Neuronal stem cell (in vitro differentiated cells): ENCODE measurements at regions not wholly inside any gene's neighbourhood (a gene's known extent, or its start where the extent isn't known, plus 50 kb on each side); places are given as distances from the start of the nearest gene placed in this dataset.

Experiments
- DNase-seq: peaks from one replicate; pipeline ENCODE4 v3.0.0-alpha.2; 2013; ENCODE audit warnings: low spot score
- H2AFZ ChIP-seq: one replicate; pipeline ENCODE4 v1.6.1; 2013; ENCODE audit warnings: mild to moderate bottlenecking, low read length, inconsistent platforms
- H2AK5ac ChIP-seq: 2 replicates; pipeline ENCODE4 v1.6.1; 2013; ENCODE audit warnings: low read depth, mild to moderate bottlenecking, inconsistent platforms, low read length, moderate library complexity, mixed read lengths
- H2BK120ac ChIP-seq: 2 replicates; pipeline ENCODE4 v1.6.1; 2013; ENCODE audit warnings: low read depth, mild to moderate bottlenecking, inconsistent platforms, low read length, moderate library complexity, mixed read lengths
- H2BK12ac ChIP-seq: one replicate; pipeline ENCODE4 v1.6.1; 2013; ENCODE audit warnings: low read length, inconsistent platforms
- H2BK15ac ChIP-seq: 2 replicates; pipeline ENCODE4 v1.6.1; 2013; ENCODE audit warnings: mild to moderate bottlenecking, low read length, inconsistent platforms, mixed read lengths
- H2BK5ac ChIP-seq: one replicate; pipeline ENCODE4 v1.6.1; 2013; ENCODE audit warnings: inconsistent platforms, mild to moderate bottlenecking, low read length, moderate library complexity
- H3K14ac ChIP-seq: one replicate; pipeline ENCODE4 v1.6.1; 2013; ENCODE audit warnings: low read length, inconsistent platforms
- H3K18ac ChIP-seq: 2 replicates; pipeline ENCODE4 v1.6.1; 2013; ENCODE audit warnings: low read length, inconsistent platforms
- H3K23ac ChIP-seq: 2 replicates; pipeline ENCODE4 v1.6.1; 2013; ENCODE audit warnings: low read depth, mild to moderate bottlenecking, mixed read lengths, low read length, inconsistent platforms; ENCODE audit not compliant: poor library complexity
- H3K27ac ChIP-seq: replicated peaks from 3 replicates; pipeline ENCODE4 v1.5.1; 2013; ENCODE audit warnings: low read length, inconsistent platforms
- H3K27me3 ChIP-seq, 3 experiments: 2 replicates each; pipeline ENCODE4 v1.6.1; 2013; ENCODE audit warnings: low read length in 3 of 3, mild to moderate bottlenecking in 2 of 3, inconsistent platforms in 1 of 3, low read depth in 1 of 3, mixed read lengths in 1 of 3, moderate library complexity in 1 of 3; ENCODE audit not compliant: control insufficient read depth in 3 of 3, insufficient read depth in 3 of 3
- H3K36me3 ChIP-seq, 2 donors: replicated peaks in 1 of 2; 2 replicates each; pipeline ENCODE4 v1.6.1; 2013; ENCODE audit warnings: low read length in 2 of 2; ENCODE audit not compliant: control insufficient read depth in 2 of 2, insufficient read depth in 2 of 2
- H3K4ac ChIP-seq: 2 replicates; pipeline ENCODE4 v1.6.1; 2013; ENCODE audit warnings: inconsistent platforms, mild to moderate bottlenecking, low read length, moderate library complexity
- H3K4me1 ChIP-seq, 2 donors: 1 replicate in 1 of 2; 2 replicates in 1 of 2; pipeline ENCODE4 v1.6.1; 2013; ENCODE audit warnings: low read length in 2 of 2, low read depth in 1 of 2; ENCODE audit not compliant: control insufficient read depth in 2 of 2, insufficient read depth in 1 of 2
- H3K4me2 ChIP-seq: one replicate; pipeline ENCODE4 v1.6.1; 2013; ENCODE audit warnings: mild to moderate bottlenecking, low read length, inconsistent platforms; ENCODE audit not compliant: insufficient read depth, poor library complexity, severe bottlenecking
- H3K4me3 ChIP-seq, 2 donors: 2 replicates each; pipeline ENCODE4 v1.5.1; 2013; ENCODE audit warnings: low read length in 2 of 2, mild to moderate bottlenecking in 2 of 2, inconsistent platforms in 1 of 2, moderate library complexity in 1 of 2
- H3K79me1 ChIP-seq: one replicate; pipeline ENCODE4 v1.6.1; 2013; ENCODE audit warnings: low read depth, mild to moderate bottlenecking, inconsistent platforms, low read length, moderate library complexity
- H3K9ac ChIP-seq: one replicate; pipeline ENCODE4 v1.6.1; 2013; ENCODE audit warnings: mild to moderate bottlenecking, low read depth, low read length, inconsistent platforms; ENCODE audit not compliant: poor library complexity
- H3K9me3 ChIP-seq, 2 donors: replicated peaks in 1 of 2; 2 replicates each; pipeline versions ENCODE3 to v1.6.1; 2013; ENCODE audit warnings: low read length in 2 of 2, mild to moderate bottlenecking in 2 of 2, inconsistent platforms in 1 of 2, low read depth in 1 of 2, mixed read lengths in 1 of 2, moderate library complexity in 1 of 2; ENCODE audit not compliant: control insufficient read depth in 2 of 2, insufficient read depth in 1 of 2
- H4K8ac ChIP-seq: one replicate; pipeline ENCODE4 v1.6.1; 2013; ENCODE audit warnings: low read depth, mild to moderate bottlenecking, inconsistent platforms, low read length, moderate library complexity
- H4K91ac ChIP-seq: one replicate; pipeline ENCODE4 v1.6.1; 2013; ENCODE audit warnings: low read length, low read depth, mild to moderate bottlenecking, inconsistent platforms; ENCODE audit not compliant: poor library complexity
- WGBS, 2 donors: extraction: QIAGEN DNeasy Blood & Tissue Kit; methylation state at CpG; one replicate each; pipeline ENCODE4 v1.1.7; 2013; ENCODE audit warnings: missing lambda C conversion rate in 2 of 2, mixed read lengths in 1 of 2; ENCODE audit not compliant: insufficient read length in 2 of 2, insufficient replicate concordance in 1 of 2; ENCODE audit errors: extremely low coverage in 2 of 2; 5-methylcytosine and 5-hydroxymethylcytosine counted together

DNA sequence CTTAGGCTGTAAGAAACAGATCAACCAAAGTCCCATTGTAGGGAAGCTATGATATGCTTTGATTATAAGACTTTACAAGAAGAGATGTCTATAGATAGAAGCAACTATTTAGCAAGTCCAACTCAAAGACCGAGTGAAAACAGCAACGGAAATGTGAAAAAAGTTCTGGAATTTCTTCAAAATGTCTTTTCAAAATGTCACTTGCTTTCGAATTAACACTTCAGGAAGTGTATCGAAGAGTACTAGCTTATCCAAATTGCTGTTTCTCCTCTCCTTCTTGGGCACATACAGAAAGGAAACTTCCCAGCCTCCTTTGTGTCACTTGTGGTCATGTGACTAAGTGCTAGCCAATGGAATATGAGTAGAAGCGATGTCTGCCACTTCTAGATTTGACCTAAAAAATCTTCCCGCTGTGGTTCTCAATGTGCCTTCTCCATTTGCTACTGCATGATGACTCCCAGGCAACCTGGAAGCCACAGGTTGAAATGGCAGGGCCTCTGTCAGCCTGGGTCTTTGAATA, 89.9 kb downstream of the TSEN15 start:
- H2BK5ac ChIP-seq, result no peak overlapping the region
- H4K91ac ChIP-seq, result no peak overlapping the region
- H2AK5ac ChIP-seq, result no peak overlapping the region
- H3K18ac ChIP-seq, result no peak overlapping the region
- no peaks in the 10 kb centered on the region for H3K9me3 ChIP-seq
- H2AFZ ChIP-seq, result no peak overlapping the region
- WGBS, 2 donors, result no CpG with 5 or more reads among the region's 6 CpGs
- H3K4me3 ChIP-seq, result no peak overlapping the region
- H2BK15ac ChIP-seq, result no peak overlapping the region
- no peaks in the 10 kb centered on the region for H3K27me3 ChIP-seq
- H4K8ac ChIP-seq, result no peak overlapping the region
- no peaks in the 10 kb centered on the region for H3K79me1 ChIP-seq
- no peak overlapping the region for H2BK12ac ChIP-seq
- H3K9ac ChIP-seq, result no peak overlapping the region
- H3K4me2 ChIP-seq, result no peak overlapping the region
- no peaks in the 10 kb centered on the region for H3K4me1 ChIP-seq
- no peak overlapping the region for H3K27ac ChIP-seq
- no peak overlapping the region for H3K14ac ChIP-seq
- H3K23ac ChIP-seq, result no peak overlapping the region
- no peak overlapping the region for H3K4ac ChIP-seq
- DNase-seq, result no peak
- H3K36me3 ChIP-seq, result no peaks in the 10 kb centered on the region
- H2BK120ac ChIP-seq, result no peak overlapping the region

DNA sequence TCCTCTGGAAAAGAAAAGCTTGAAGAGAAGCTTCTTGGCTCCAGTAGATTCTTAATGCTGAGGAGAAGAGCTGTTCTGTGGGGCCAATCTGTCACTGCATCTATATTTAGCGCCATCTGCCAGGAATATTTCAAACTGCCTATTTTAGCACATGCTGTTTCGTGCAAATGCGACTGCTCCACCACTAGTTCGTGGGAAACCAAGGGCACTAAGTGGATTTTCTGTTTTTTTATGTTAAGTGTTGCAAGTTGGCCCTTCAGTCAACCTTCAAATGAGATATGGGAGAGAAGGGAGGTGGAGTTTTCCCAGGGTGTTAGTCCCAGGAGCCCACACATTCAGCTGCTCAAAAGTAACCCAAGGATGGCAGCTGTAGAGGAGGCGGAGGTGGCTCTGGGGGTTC, 91.9 kb downstream of the TSEN15 start:
- no CpG with 5 or more reads among the region's 5 CpGs for WGBS, 2 donors

DNA sequence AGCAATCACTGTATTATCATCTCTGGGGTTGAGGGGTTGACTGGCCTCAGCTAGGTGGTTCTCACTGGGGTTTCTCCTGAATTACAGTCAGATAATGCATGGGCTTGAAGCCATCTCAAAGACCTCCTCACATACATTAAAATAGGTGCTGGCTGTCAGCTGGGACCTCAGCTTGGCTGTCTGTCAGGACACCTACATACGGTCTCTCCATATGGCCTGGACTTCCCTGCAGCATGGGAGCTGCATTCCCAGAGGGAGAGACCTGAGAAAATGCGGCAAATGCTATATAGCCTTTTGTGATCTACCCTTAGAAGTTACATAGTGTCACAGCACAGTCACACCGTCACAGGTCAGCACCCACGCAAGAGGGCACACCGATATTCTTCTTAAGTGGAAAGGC, 93.6 kb downstream of the TSEN15 start:
- no peaks in the 10 kb centered on the region for H3K9me3 ChIP-seq
- no peaks in the 10 kb centered on the region for H3K36me3 ChIP-seq
- no peak overlapping the region for H2BK5ac ChIP-seq
- no peak overlapping the region for H3K4me2 ChIP-seq
- no peak overlapping the region for H3K9ac ChIP-seq
- no CpG with 5 or more reads among the region's 5 CpGs for WGBS, 2 donors
- no peaks in the 10 kb centered on the region for H3K4me1 ChIP-seq
- no peaks in the 10 kb centered on the region for H3K27me3 ChIP-seq
- H4K8ac ChIP-seq, result no peak overlapping the region
- H2AK5ac ChIP-seq, result no peak overlapping the region
- no peak overlapping the region for H2AFZ ChIP-seq
- no peak overlapping the region for H3K18ac ChIP-seq
- H2BK15ac ChIP-seq, result no peak overlapping the region
- DNase-seq, result no peak
- no peak overlapping the region for H3K4me3 ChIP-seq
- H3K23ac ChIP-seq, result no peak overlapping the region
- no peak overlapping the region for H3K14ac ChIP-seq
- H3K4ac ChIP-seq, result no peak overlapping the region
- no peaks in the 10 kb centered on the region for H3K79me1 ChIP-seq
- H4K91ac ChIP-seq, result no peak overlapping the region
- H2BK12ac ChIP-seq, result no peak overlapping the region
- H3K27ac ChIP-seq, result no peak overlapping the region
- no peak overlapping the region for H2BK120ac ChIP-seq

More for the DNA sequence above, 91.9 kb downstream of the TSEN15 start:
- H4K8ac ChIP-seq, result no peak overlapping the region
- H2AK5ac ChIP-seq, result no peak overlapping the region
- H2BK15ac ChIP-seq, result no peak overlapping the region
- no peak overlapping the region for H3K4me3 ChIP-seq
- H2BK5ac ChIP-seq, result no peak overlapping the region
- no peak overlapping the region for H3K9ac ChIP-seq
- no peaks in the 10 kb centered on the region for H3K4me1 ChIP-seq
- no peak overlapping the region for H2BK12ac ChIP-seq
- H3K23ac ChIP-seq, result no peak overlapping the region
- H3K4ac ChIP-seq, result no peak overlapping the region
- H3K4me2 ChIP-seq, result no peak overlapping the region
- no peak overlapping the region for H3K18ac ChIP-seq
- no peaks in the 10 kb centered on the region for H3K36me3 ChIP-seq
- no peaks in the 10 kb centered on the region for H3K79me1 ChIP-seq
- no peak overlapping the region for H2BK120ac ChIP-seq
- no peak overlapping the region for H4K91ac ChIP-seq
- H3K14ac ChIP-seq, result no peak overlapping the region
- no peak for DNase-seq
- H3K27me3 ChIP-seq, result no peaks in the 10 kb centered on the region
- H3K27ac ChIP-seq, result no peak overlapping the region
- no peaks in the 10 kb centered on the region for H3K9me3 ChIP-seq
- H2AFZ ChIP-seq, result no peak overlapping the region

DNA sequence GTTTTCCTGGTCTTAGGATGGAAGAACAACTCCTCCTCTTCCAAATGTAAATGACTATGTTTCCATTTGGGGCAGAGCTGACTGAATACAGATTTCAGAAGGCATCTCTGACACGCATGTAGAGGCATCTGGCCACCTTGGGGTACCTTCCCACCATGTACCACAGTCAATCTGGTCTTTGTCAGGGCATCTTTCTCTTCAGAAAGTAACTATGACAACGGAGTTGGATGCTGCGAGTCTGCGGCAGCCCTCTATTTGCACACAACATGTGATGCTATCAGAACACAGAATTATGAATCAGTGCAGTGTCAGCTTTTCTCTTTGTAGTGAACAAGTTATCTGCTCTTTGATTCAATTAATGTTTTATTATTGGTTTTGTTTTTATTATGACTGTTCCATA, 94.7 kb downstream of the TSEN15 start:
- Histone ChIP-seq H2BK120ac (no peak overlapping the region), H3K9ac (no peak overlapping the region), H2AFZ (no peak overlapping the region), H2BK5ac (no peak overlapping the region), H2BK15ac (no peak overlapping the region), H3K23ac (no peak overlapping the region), H3K4me3 (no peak overlapping the region), H3K4me2 (no peak overlapping the region), H3K27me3 (no peaks in the 10 kb centered on the region), H4K8ac (no peak overlapping the region), H2BK12ac (no peak overlapping the region), H3K27ac (no peak overlapping the region), H3K36me3 (no peaks in the 10 kb centered on the region), H4K91ac (no peak overlapping the region), H3K9me3 (no peaks in the 10 kb centered on the region), H3K14ac (no peak overlapping the region), H3K4ac (no peak overlapping the region), H3K18ac (no peak overlapping the region), H3K4me1 (no peaks in the 10 kb centered on the region), H3K79me1 (no peaks in the 10 kb centered on the region), H2AK5ac (no peak overlapping the region)
- DNase-seq, result no peak
- WGBS, 2 donors, result no CpG with 5 or more reads among the region's 4 CpGs
